WTC11 (cell line): ENCODE measurements at regions not wholly inside any gene's neighbourhood (a gene's known extent, or its start where the extent isn't known, plus 50 kb on each side); places are given as distances from the start of the nearest gene placed in this dataset.

Source experiments
- ATAC-seq: fragments of 200-7000 bp; cut with Tn5 transposase; 2 replicates; pipeline ENCODE4 v1.10.0; 2021; ENCODE audit warnings: mild to moderate bottlenecking, moderate library complexity
- CTCF ChIA-PET: fragments of 300-600 bp; sonication (Branson Sonifier 250); formaldehyde crosslinking; loops from one replicate; lab custom pipeline; 2021; ENCODE audit warnings: antibody characterized with exemption; lab: Charles Lee
- POLR2A ChIA-PET: fragments of 350-600 bp; sonication (Branson Sonifier 250); formaldehyde crosslinking; loops from one replicate; lab custom pipeline; 2021; ENCODE audit warnings: antibody characterized with exemption; lab: Charles Lee
- DNase-seq: peaks from one replicate; pipeline ENCODE4 v3.0.0; 2021; ENCODE audit warnings: low spot score
- H3K27ac Mint-ChIP-seq: 2 replicates; pipeline ENCODE4 v1.8.0; 2021; ENCODE audit warnings: mixed read lengths
- H3K27me3 Mint-ChIP-seq: 2 replicates; pipeline ENCODE4 v1.8.0; 2021; ENCODE audit warnings: low read depth, mild to moderate bottlenecking, moderate library complexity, mixed read lengths
- H3K36me3 Mint-ChIP-seq: 2 replicates; pipeline ENCODE4 v1.8.0; 2021; ENCODE audit warnings: mixed read lengths
- H3K4me1 Mint-ChIP-seq: 2 replicates; pipeline ENCODE4 v1.8.0; 2022; ENCODE audit warnings: mixed read lengths
- H3K4me3 Mint-ChIP-seq: 2 replicates; pipeline ENCODE4 v1.8.0; 2021; ENCODE audit warnings: mild to moderate bottlenecking, moderate library complexity, mixed read lengths
- H3K9me3 Mint-ChIP-seq: 2 replicates; pipeline ENCODE4 v1.8.0; 2021; ENCODE audit warnings: mixed read lengths
- ATF1 ChIP-seq: sonication (generic); formaldehyde crosslinking; IDR thresholded peaks from 2 replicates; pipeline ENCODE4 v1.8.1; 2023; ENCODE audit warnings: mild to moderate bottlenecking, moderate library complexity, missing genetic modification reagents
- E2F5 ChIP-seq: sonication (generic); formaldehyde crosslinking; IDR thresholded peaks from 2 replicates; pipeline ENCODE4 v1.8.1; 2022; ENCODE audit warnings: mild to moderate bottlenecking, moderate library complexity, missing genetic modification reagents
- ELF4 ChIP-seq: sonication (generic); formaldehyde crosslinking; IDR thresholded peaks from 2 replicates; pipeline ENCODE4 v1.8.1; 2022; ENCODE audit warnings: low read depth, mild to moderate bottlenecking, moderate library complexity, missing genetic modification reagents
- ETV6 ChIP-seq: sonication (generic); formaldehyde crosslinking; IDR thresholded peaks from 2 replicates; pipeline ENCODE4 v1.8.1; 2022; ENCODE audit warnings: mild to moderate bottlenecking, missing genetic modification reagents
- FOXP1 ChIP-seq: sonication (generic); formaldehyde crosslinking; IDR thresholded peaks from 2 replicates; pipeline ENCODE4 v1.8.0; 2022; ENCODE audit warnings: missing genetic modification reagents, mild to moderate bottlenecking, moderate library complexity, borderline replicate concordance
- FOXP4 ChIP-seq: sonication (generic); formaldehyde crosslinking; IDR thresholded peaks from 2 replicates; pipeline ENCODE4 v1.8.0; 2022; ENCODE audit warnings: mild to moderate bottlenecking, missing genetic modification reagents
- GABPB1 ChIP-seq: sonication (generic); formaldehyde crosslinking; IDR thresholded peaks from 2 replicates; pipeline ENCODE4 v1.8.1; 2023; ENCODE audit warnings: mild to moderate bottlenecking, missing genetic modification reagents
- GTF2I ChIP-seq: fragments of 250-450 bp; sonication (Bioruptor Pico); conservative IDR thresholded peaks from 2 replicates; pipeline ENCODE4 v1.4.0; 2021; ENCODE audit warnings: mild to moderate bottlenecking
- HMGA2 ChIP-seq: fragments of 250-450 bp; sonication (Bioruptor Pico); IDR thresholded peaks from 2 replicates; pipeline ENCODE4 v1.4.0; 2021; ENCODE audit warnings: mild to moderate bottlenecking, moderate library complexity
- MLX ChIP-seq: sonication (generic); formaldehyde crosslinking; IDR thresholded peaks from 2 replicates; pipeline ENCODE4 v1.8.1; 2023; ENCODE audit warnings: mild to moderate bottlenecking, missing genetic modification reagents, moderate library complexity
- MXD4 ChIP-seq: fragments of 250-450 bp; sonication (Bioruptor Pico); IDR thresholded peaks from 2 replicates; pipeline ENCODE4 v1.8.0; 2021; ENCODE audit warnings: mild to moderate bottlenecking, moderate library complexity, borderline replicate concordance
- NFE2L1 ChIP-seq: sonication (generic); formaldehyde crosslinking; IDR thresholded peaks from 2 replicates; pipeline ENCODE4 v1.8.1; 2023; ENCODE audit warnings: missing genetic modification reagents
- NR1H2 ChIP-seq: sonication (generic); formaldehyde crosslinking; IDR thresholded peaks from 2 replicates; pipeline ENCODE4 v1.9.0; 2021; ENCODE audit warnings: mild to moderate bottlenecking, moderate library complexity, missing genetic modification reagents
- NR2C2 ChIP-seq: sonication (generic); formaldehyde crosslinking; IDR thresholded peaks from 2 replicates; pipeline ENCODE4 v1.8.0; 2022; ENCODE audit warnings: mild to moderate bottlenecking, missing genetic modification reagents
- OVOL2 ChIP-seq: fragments of 250-450 bp; sonication (Bioruptor Pico); IDR thresholded peaks from 2 replicates; pipeline ENCODE4 v1.9.0; 2021; ENCODE audit warnings: mild to moderate bottlenecking, borderline replicate concordance
- SMAD3 ChIP-seq: sonication (generic); formaldehyde crosslinking; IDR thresholded peaks from 2 replicates; pipeline ENCODE4 v1.8.0; 2022; ENCODE audit warnings: missing genetic modification reagents, mild to moderate bottlenecking, borderline replicate concordance
- SMAD4 ChIP-seq: sonication (generic); formaldehyde crosslinking; IDR thresholded peaks from 2 replicates; pipeline ENCODE4 v1.8.0; 2022; ENCODE audit warnings: mild to moderate bottlenecking, missing genetic modification reagents
- SP1 ChIP-seq: sonication (generic); formaldehyde crosslinking; conservative IDR thresholded peaks from 2 replicates; pipeline ENCODE4 v1.8.1; 2022; ENCODE audit warnings: missing genetic modification reagents
- TEAD1 ChIP-seq: sonication (generic); formaldehyde crosslinking; IDR thresholded peaks from 2 replicates; pipeline ENCODE4 v1.8.0; 2022; ENCODE audit warnings: mild to moderate bottlenecking, missing genetic modification reagents
- TEAD4 ChIP-seq: sonication (generic); formaldehyde crosslinking; IDR thresholded peaks from 2 replicates; pipeline ENCODE4 v1.8.0; 2022; ENCODE audit warnings: mild to moderate bottlenecking, missing genetic modification reagents
- ZNF281 ChIP-seq: sonication (generic); formaldehyde crosslinking; IDR thresholded peaks from 2 replicates; pipeline ENCODE4 v1.8.0; 2023; ENCODE audit warnings: mild to moderate bottlenecking, missing genetic modification reagents
- ZNF416 ChIP-seq: fragments of 250-450 bp; sonication (Bioruptor Pico); IDR thresholded peaks from 2 replicates; pipeline ENCODE4 v1.9.0; 2021; ENCODE audit warnings: mild to moderate bottlenecking, inconsistent platforms
- ZNF423 ChIP-seq: fragments of 250-450 bp; sonication (Bioruptor Pico); IDR thresholded peaks from 2 replicates; pipeline ENCODE4 v2.1.2; 2022; ENCODE audit warnings: mild to moderate bottlenecking, moderate library complexity
- TF ChIP-seq, protein P1 (sequence below): sonication (generic); formaldehyde crosslinking; IDR thresholded peaks from 2 replicates; pipeline ENCODE4 v1.8.1; 2023; ENCODE audit warnings: mild to moderate bottlenecking, missing genetic modification reagents
- TF ChIP-seq, protein P2 (sequence below): sonication (generic); formaldehyde crosslinking; IDR thresholded peaks from 2 replicates; pipeline ENCODE4 v1.8.0; 2023; ENCODE audit warnings: missing genetic modification reagents

GRCh38 chr13:22936228-22936627 lies 244.6 kb upstream of the SGCG start:
- H3K4me1 Mint-ChIP-seq, result no peaks in the 10 kb centered on the region
- DNase-seq (no peak), ATAC-seq (no peak; the same call in 1 of the 2 replicates)
- H3K27ac Mint-ChIP-seq, result no peak overlapping the region; the same call in 1 of the 2 replicates
- no peak for TF ChIP-seq SMAD4 (CRISPR knock-in tag)
- no peak for TF ChIP-seq HMGA2 (CRISPR knock-in tag)
- TF ChIP-seq NFE2L1 (CRISPR knock-in tag), result no peak
- TF ChIP-seq ZNF416 (CRISPR knock-in tag), result no peak
- no peak for TF ChIP-seq NR2C2 (CRISPR knock-in tag)
- TF ChIP-seq MXD4 (CRISPR knock-in tag), result no peak
- TF ChIP-seq ELF4 (CRISPR knock-in tag), result no peak
- no peak for TF ChIP-seq NR1H2 (CRISPR knock-in tag)
- TF ChIP-seq, protein P1, sequence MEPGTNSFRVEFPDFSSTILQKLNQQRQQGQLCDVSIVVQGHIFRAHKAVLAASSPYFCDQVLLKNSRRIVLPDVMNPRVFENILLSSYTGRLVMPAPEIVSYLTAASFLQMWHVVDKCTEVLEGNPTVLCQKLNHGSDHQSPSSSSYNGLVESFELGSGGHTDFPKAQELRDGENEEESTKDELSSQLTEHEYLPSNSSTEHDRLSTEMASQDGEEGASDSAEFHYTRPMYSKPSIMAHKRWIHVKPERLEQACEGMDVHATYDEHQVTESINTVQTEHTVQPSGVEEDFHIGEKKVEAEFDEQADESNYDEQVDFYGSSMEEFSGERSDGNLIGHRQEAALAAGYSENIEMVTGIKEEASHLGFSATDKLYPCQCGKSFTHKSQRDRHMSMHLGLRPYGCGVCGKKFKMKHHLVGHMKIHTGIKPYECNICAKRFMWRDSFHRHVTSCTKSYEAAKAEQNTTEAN, result no peak
- no peak for TF ChIP-seq E2F5 (CRISPR knock-in tag)
- TF ChIP-seq FOXP1 (CRISPR knock-in tag), result no peak
- no peak for TF ChIP-seq OVOL2 (CRISPR knock-in tag)
- no peak for TF ChIP-seq ZNF423 (CRISPR knock-in tag)
- TF ChIP-seq ETV6 (CRISPR knock-in tag), result no peak
- TF ChIP-seq SP1 (CRISPR knock-in tag), result no peak
- TF ChIP-seq GABPB1 (CRISPR knock-in tag), result no peak
- no peak for TF ChIP-seq FOXP4
- POLR2A ChIA-PET, result no interaction called here
- H3K27me3 Mint-ChIP-seq, result no peaks in the 10 kb centered on the region
- H3K9me3 Mint-ChIP-seq, result peaks cover 7% of the 10 kb centered on the region
- H3K4me3 Mint-ChIP-seq, result no peak overlapping the region
- H3K36me3 Mint-ChIP-seq, result peaks cover 7% of the 10 kb centered on the region
- CTCF ChIA-PET, result interaction anchor here (0.6 to 1.3 kb wide), 3 partner anchors 9 to 1423 kb away, joined by 3 to 6 read pairs (median 3); no protein-coding TSS in a partner anchor

- Mint-ChIP-seq H3K27ac (no peak overlapping the region), H3K9me3 (peaks cover 7% of the 10 kb centered on the region), H3K4me3 (no peak overlapping the region), H3K4me1 (no peaks in the 10 kb centered on the region), H3K36me3 (peaks cover 7% of the 10 kb centered on the region), H3K27me3 (no peaks in the 10 kb centered on the region)
- DNase-seq (no peak), ATAC-seq (no peak)
- POLR2A ChIA-PET, result no interaction called here
- CTCF ChIA-PET, result interaction anchor here (0.5 kb wide), 1 partner anchor 1790 kb away, joined by 4 read pairs; no protein-coding TSS in a partner anchor
- TF ChIP-seq, protein P1, result no peak
- TF ChIP-seq SMAD3 (CRISPR knock-in tag), result no peak
- no peak for TF ChIP-seq TEAD4 (CRISPR knock-in tag)
- no peak for TF ChIP-seq TEAD1 (CRISPR knock-in tag)
- TF ChIP-seq GTF2I, result no peak
- no peak for TF ChIP-seq ZNF281 (CRISPR knock-in tag)
- no peak for TF ChIP-seq FOXP1 (CRISPR knock-in tag)
- TF ChIP-seq, protein P2, sequence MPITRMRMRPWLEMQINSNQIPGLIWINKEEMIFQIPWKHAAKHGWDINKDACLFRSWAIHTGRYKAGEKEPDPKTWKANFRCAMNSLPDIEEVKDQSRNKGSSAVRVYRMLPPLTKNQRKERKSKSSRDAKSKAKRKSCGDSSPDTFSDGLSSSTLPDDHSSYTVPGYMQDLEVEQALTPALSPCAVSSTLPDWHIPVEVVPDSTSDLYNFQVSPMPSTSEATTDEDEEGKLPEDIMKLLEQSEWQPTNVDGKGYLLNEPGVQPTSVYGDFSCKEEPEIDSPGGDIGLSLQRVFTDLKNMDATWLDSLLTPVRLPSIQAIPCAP, result no peak
- TF ChIP-seq HMGA2 (CRISPR knock-in tag), result no peak
- TF ChIP-seq NR1H2 (CRISPR knock-in tag), result no peak
- TF ChIP-seq ATF1, result no peak
- no peak for TF ChIP-seq MLX (CRISPR knock-in tag)
- no peak for TF ChIP-seq FOXP4
Observed at GRCh38 chr13:22937241-22937640, 243.5 kb upstream of the SGCG start.
